NCI-H226 (cell line): ENCODE measurements at regions not wholly inside any gene's neighbourhood (a gene's known extent, or its start where the extent isn't known, plus 50 kb on each side); places are given as distances from the start of the nearest gene placed in this dataset.
A peak's percentile ranks its signal among the peaks of the same experiment; 100 is the strongest.
"Not testable (repeated sequence)": the region's sequence is repeated elsewhere in the genome, so short reads cannot be mapped to it uniquely, and the experiment has no call there.

Experiments
- DNase-seq: peaks from one replicate; pipeline ENCODE4 v3.0.0-alpha.2; 2015

GRCh38 chrX:40788698-40789097 lies 53.4 kb upstream of the MED14 start:
- not testable (repeated sequence) for DNase-seq

- DNase-seq: no peak
These were observed 57.1 kb upstream of the MED14 start for GRCh38 chrX:40792433-40792832.

- DNase-seq: peak; percentile 32
These were observed 59.4 kb upstream of the MED14 start for GRCh38 chrX:40794829-40795130.

- DNase-seq: not testable (repeated sequence)
These were observed 64.4 kb upstream of the MED14 start for GRCh38 chrX:40799745-40800144.

- no peak for DNase-seq
These were observed 70.1 kb upstream of the MED14 start for GRCh38 chrX:40805404-40805803.

GRCh38 chrX:40806513-40807220 lies 71.3 kb upstream of the MED14 start:
- DNase-seq: no peak

- DNase-seq: no peak
These were observed 72.0 kb upstream of the MED14 start for GRCh38 chrX:40807384-40807783.

GRCh38 chrX:40808203-40808602 lies 72.9 kb upstream of the MED14 start:
- DNase-seq: no peak

- no peak for DNase-seq
These were observed 73.9 kb upstream of the MED14 start for GRCh38 chrX:40809210-40809609.

GRCh38 chrX:40815045-40815444 lies 79.7 kb upstream of the MED14 start:
- DNase-seq: not testable (repeated sequence)

GRCh38 chrX:40816906-40817305 lies 81.6 kb upstream of the MED14 start:
- no peak for DNase-seq

- no peak for DNase-seq
These were observed 82.9 kb upstream of the MED14 start for GRCh38 chrX:40818236-40818635.

GRCh38 chrX:40821780-40822179 lies 86.4 kb upstream of the MED14 start:
- DNase-seq: no peak

- DNase-seq: no peak
These were observed 92.0 kb upstream of the MED14 start for GRCh38 chrX:40827331-40827730.

- no peak for DNase-seq
These were observed 96.4 kb upstream of the MED14 start for GRCh38 chrX:40831750-40832149.

- DNase-seq: no peak
These were observed 97.4 kb upstream of the MED14 start for GRCh38 chrX:40832723-40833122.

GRCh38 chrX:40834225-40834624 lies 98.9 kb upstream of the MED14 start:
- DNase-seq: no peak

GRCh38 chrX:40835526-40835925 lies 100.2 kb upstream of the MED14 start:
- DNase-seq: no peak

- DNase-seq: no peak
These were observed 108.3 kb upstream of the MED14 start for GRCh38 chrX:40843643-40844042.

GRCh38 chrX:40844471-40844870 lies 109.1 kb upstream of the MED14 start:
- peak; percentile 36 for DNase-seq

- peak; percentile 75 for DNase-seq
These were observed 110.1 kb upstream of the MED14 start for GRCh38 chrX:40845331-40845911.

GRCh38 chrX:40849906-40850823 lies 114.8 kb upstream of the MED14 start:
- no peak for DNase-seq

- no peak for DNase-seq
These were observed 117.2 kb upstream of the MED14 start for GRCh38 chrX:40852586-40852985.
